ENCODE measurements at regions not wholly inside any gene's neighbourhood (a gene's known extent, or its start where the extent isn't known, plus 50 kb on each side); places are given as distances from the start of the nearest gene placed in this dataset.

- TF ChIP-seq CTCF (IDR thresholded peaks at IDR 0.05) (no peak), POLR2A (IDR thresholded peaks at IDR 0.05) (no peak)
- Histone ChIP-seq H3K27me3 (no peaks in the 10 kb centered on the region), H3K4me3 (no peak overlapping the region), H3K4me1 (no peaks in the 10 kb centered on the region), H3K9me3 (peaks cover 0 to 7% (median 0%) of the 10 kb centered on the region in 12 donors), H3K27ac (no peak overlapping the region), H3K36me3 (no peaks in the 10 kb centered on the region)
- ATAC-seq: no peak
- intact Hi-C loops (cut with DNase I): loop anchor here in 1 of 10 donors (10.0 kb wide), 1 partner anchor 429 kb away; no protein-coding TSS in a partner anchor
- no peak for DNase-seq
- WGBS, 4 donors: 73 to 81% (median 78%) methylated on average over 4 of the region's 4 CpGs
These were observed 571.2 kb downstream of the LIG4 start for GRCh38 chr13:107644136-107644535.

GRCh38 chr13:107643615-107644014 is 571.7 kb downstream of the LIG4 start:
- intact Hi-C loops (cut with DNase I): loop anchor here in 1 of 10 donors (10.0 kb wide), 1 partner anchor 429 kb away; no protein-coding TSS in a partner anchor
- H3K36me3 ChIP-seq: no peaks in the 10 kb centered on the region
- H3K4me1 ChIP-seq: no peaks in the 10 kb centered on the region
- ATAC-seq: no peak
- 88 to 94% (median 91%) methylated on average over 1 of the region's 1 CpG for WGBS, 4 donors
- no peak overlapping the region for H3K4me3 ChIP-seq
- H3K27ac ChIP-seq: no peak overlapping the region
- no peak for TF ChIP-seq CTCF (IDR thresholded peaks at IDR 0.05)
- no peak for TF ChIP-seq POLR2A (IDR thresholded peaks at IDR 0.05)
- no peaks in the 10 kb centered on the region for H3K27me3 ChIP-seq
- no peak for DNase-seq
- peaks cover 0 to 7% (median 0%) of the 10 kb centered on the region in 12 donors for H3K9me3 ChIP-seq

- Histone ChIP-seq H3K4me3 (no peak overlapping the region), H3K27ac (no peak overlapping the region), H3K9me3 (peaks cover 0 to 7% (median 0%) of the 10 kb centered on the region in 12 donors), H3K36me3 (no peaks in the 10 kb centered on the region), H3K27me3 (no peaks in the 10 kb centered on the region), H3K4me1 (no peaks in the 10 kb centered on the region)
- no peak for ATAC-seq
- 66 to 81% (median 70%) methylated on average over 4 to 5 of the region's 5 CpGs for whole genome bisulfite sequencing, 4 donors
- TF ChIP-seq POLR2A (IDR thresholded peaks at IDR 0.05) (no peak), CTCF (IDR thresholded peaks at IDR 0.05) (no peak)
- no peak for DNase-seq
- intact Hi-C loops (cut with DNase I): loop anchor here in 1 of 10 donors (10.0 kb wide), 1 partner anchor 428 kb away; no protein-coding TSS in a partner anchor
These were observed 572.5 kb downstream of the LIG4 start for GRCh38 chr13:107642831-107643230.

GRCh38 chr13:107641574-107641973 is 573.8 kb downstream of the LIG4 start:
- 77 to 90% (median 85%) methylated on average over 5 of the region's 5 CpGs for WGBS, 4 donors
- Histone ChIP-seq H3K4me1 (no peaks in the 10 kb centered on the region), H3K9me3 (peaks cover 0 to 7% (median 0%) of the 10 kb centered on the region in 12 donors), H3K27me3 (no peaks in the 10 kb centered on the region), H3K36me3 (no peaks in the 10 kb centered on the region), H3K4me3 (no peak overlapping the region), H3K27ac (no peak overlapping the region)
- no peak for TF ChIP-seq POLR2A (IDR thresholded peaks at IDR 0.05)
- no peak for TF ChIP-seq CTCF (IDR thresholded peaks at IDR 0.05)
- no peak for ATAC-seq
- DNase-seq: no peak
- intact Hi-C loops (cut with DNase I): loop anchor here in 1 of 10 donors (10.0 kb wide), 1 partner anchor 427 kb away; no protein-coding TSS in a partner anchor
